Transverse colon (tissue), 4 donors: ENCODE measurements at regions not wholly inside any gene's neighbourhood (a gene's known extent, or its start where the extent isn't known, plus 50 kb on each side); places are given as distances from the start of the nearest gene placed in this dataset.
"Not testable (repeated sequence)": the region's sequence is repeated elsewhere in the genome, so short reads cannot be mapped to it uniquely, and the experiment has no call there.

Experiments used
- CTCF ChIP-seq, 5 experiments: fragments of 200-600 bp in 3 of 5; fragments of 450-650 bp in 2 of 5; sonication (generic) in 3 of 5; IDR thresholded peaks; 1 replicate in 2 of 5; 2 replicates in 3 of 5; pipeline ENCODE4 v1.5.1; 2016 to 2017; ENCODE audit warnings: antibody characterized with exemption in 5 of 5, inconsistent platforms in 3 of 5, mild to moderate bottlenecking in 2 of 5, moderate library complexity in 1 of 5
- EP300 ChIP-seq: sonication (generic); formaldehyde crosslinking; IDR thresholded peaks from one replicate; pipeline ENCODE4 v1.6.1; 2017; ENCODE audit warnings: antibody characterized with exemption, low read depth
- POLR2A ChIP-seq: fragments of 450-650 bp; IDR thresholded peaks from one replicate; pipeline ENCODE4 v1.6.1; 2016; ENCODE audit warnings: antibody characterized with exemption, mild to moderate bottlenecking, moderate library complexity
- POLR2AphosphoS5 ChIP-seq, 3 donors: sonication (generic); formaldehyde crosslinking; IDR thresholded peaks; one replicate each; pipeline ENCODE4 v1.6.1; 2016; ENCODE audit warnings: antibody characterized with exemption in 3 of 3

GRCh38 chr12:131429221-131429620, 281.7 kb upstream of the SFSWAP start:
- not testable (repeated sequence) for TF ChIP-seq CTCF (IDR thresholded peaks at IDR 0.05); EP300; POLR2A; POLR2AphosphoS5 (IDR thresholded peaks at IDR 0.05)
